ENCODE measurements at regions not wholly inside any gene's neighbourhood (a gene's known extent, or its start where the extent isn't known, plus 50 kb on each side); places are given as distances from the start of the nearest gene placed in this dataset.
"Not testable (repeated sequence)": the region's sequence is repeated elsewhere in the genome, so short reads cannot be mapped to it uniquely, and the experiment has no call there.

- Histone ChIP-seq H3K27me3 (no peaks in the 10 kb centered on the region), H3K4me1 (no peaks in the 10 kb centered on the region), H3K4me3 (no peak overlapping the region), H3K9me3 (peaks cover 0 to 14% (median 0%) of the 10 kb centered on the region in 3 donors), H3K36me3 (no peaks in the 10 kb centered on the region), H3K27ac (no peak overlapping the region)
- TF ChIP-seq POLR2A (IDR thresholded peaks at IDR 0.05) (no peak), EP300 (IDR thresholded peaks at IDR 0.05) (no peak), POLR2AphosphoS5 (IDR thresholded peaks at IDR 0.05) (no peak), CTCF (IDR thresholded peaks at IDR 0.05) (no peak)
- no peak for ATAC-seq
- 85 to 89% methylated on average over 2 of the region's 2 CpGs for WGBS, 2 donors (ENCODE audit: low coverage in 1 of 2)
Measured at GRCh38 chr11:93039531-93040240, 70.2 kb downstream of the MTNR1B start.

GRCh38 chr11:93041682-93042081 is 72.2 kb downstream of the MTNR1B start:
- H3K27me3 ChIP-seq = no peaks in the 10 kb centered on the region
- peaks cover 0 to 14% (median 0%) of the 10 kb centered on the region in 3 donors for H3K9me3 ChIP-seq
- no peak for TF ChIP-seq POLR2AphosphoS5 (IDR thresholded peaks at IDR 0.05)
- no peak for TF ChIP-seq CTCF (IDR thresholded peaks at IDR 0.05)
- no peak for TF ChIP-seq EP300 (IDR thresholded peaks at IDR 0.05)
- TF ChIP-seq POLR2A (IDR thresholded peaks at IDR 0.05) = no peak
- no peak for ATAC-seq
- H3K36me3 ChIP-seq = no peaks in the 10 kb centered on the region
- no peak overlapping the region for H3K4me3 ChIP-seq
- no peak overlapping the region for H3K27ac ChIP-seq
- H3K4me1 ChIP-seq = no peaks in the 10 kb centered on the region

- not testable (repeated sequence) for H3K36me3 ChIP-seq, H3K27ac ChIP-seq, H3K27me3 ChIP-seq, ATAC-seq, H3K4me3 ChIP-seq, H3K4me1 ChIP-seq
- no CpG with 5 or more reads among the region's 7 CpGs for WGBS, 2 donors (ENCODE audit: low coverage in 1 of 2)
- H3K9me3 ChIP-seq = peaks cover 0 to 14% (median 0%) of the 10 kb centered on the region in 3 donors
Measured at GRCh38 chr11:93043186-93043585, 73.7 kb downstream of the MTNR1B start.

GRCh38 chr11:93049740-93050139 is 80.3 kb downstream of the MTNR1B start:
- WGBS, 2 donors (ENCODE audit: low coverage in 1 of 2) = 0% methylated on average over 1 of the region's 1 CpG; no CpG with 5 or more reads in 1 of the 2 donors
- TF ChIP-seq POLR2AphosphoS5 (IDR thresholded peaks at IDR 0.05) (no peak), CTCF (IDR thresholded peaks at IDR 0.05) (no peak), POLR2A (IDR thresholded peaks at IDR 0.05) (no peak), EP300 (IDR thresholded peaks at IDR 0.05) (no peak)

GRCh38 chr11:93051186-93051585 is 81.7 kb downstream of the MTNR1B start:
- no peak for ATAC-seq
- TF ChIP-seq POLR2A (IDR thresholded peaks at IDR 0.05) (no peak), EP300 (IDR thresholded peaks at IDR 0.05) (no peak), CTCF (IDR thresholded peaks at IDR 0.05) (no peak), POLR2AphosphoS5 (IDR thresholded peaks at IDR 0.05) (no peak)
- Histone ChIP-seq H3K27me3 (no peaks in the 10 kb centered on the region), H3K9me3 (no peaks in the 10 kb centered on the region), H3K36me3 (no peaks in the 10 kb centered on the region), H3K27ac (no peak overlapping the region), H3K4me1 (no peaks in the 10 kb centered on the region), H3K4me3 (no peak overlapping the region)
- 63 to 72% methylated on average over 2 of the region's 2 CpGs for WGBS, 2 donors (ENCODE audit: low coverage in 1 of 2)

More at GRCh38 chr11:93049740-93050139, 80.3 kb downstream of the MTNR1B start:
- Histone ChIP-seq H3K9me3 (no peaks in the 10 kb centered on the region), H3K27me3 (no peaks in the 10 kb centered on the region), H3K36me3 (no peaks in the 10 kb centered on the region), H3K4me1 (no peaks in the 10 kb centered on the region), H3K27ac (no peak overlapping the region), H3K4me3 (no peak overlapping the region)
- no peak for ATAC-seq

Measured in gastroesophageal sphincter (tissue), 4 donors.